HG02981 (cell line): ENCODE measurements at regions not wholly inside any gene's neighbourhood (a gene's known extent, or its start where the extent isn't known, plus 50 kb on each side); places are given as distances from the start of the nearest gene placed in this dataset.
"Not testable (repeated sequence)": the region's sequence is repeated elsewhere in the genome, so short reads cannot be mapped to it uniquely, and the experiment has no call there.

Source experiments
- ATAC-seq: cut with Tn5 transposase; IDR thresholded peaks from one replicate; pipeline ENCODE4 v1.9.1; 2021; ENCODE audit warnings: mild to moderate bottlenecking, moderate library complexity; ENCODE audit not compliant: unreplicated experiment

GRCh38 chr1:83154306-83154705 lies 844.6 kb downstream of the TTLL7 start:
- ATAC-seq = not testable (repeated sequence)

GRCh38 chr1:83151167-83151898 lies 847.6 kb downstream of the TTLL7 start:
- not testable (repeated sequence) for ATAC-seq

GRCh38 chr1:83150479-83150878 lies 848.5 kb downstream of the TTLL7 start:
- not testable (repeated sequence) for ATAC-seq

- ATAC-seq = not testable (repeated sequence)
Measured at GRCh38 chr1:83145820-83146219, 853.1 kb downstream of the TTLL7 start.

GRCh38 chr1:83142802-83143201 lies 856.1 kb downstream of the TTLL7 start:
- ATAC-seq = not testable (repeated sequence)

- not testable (repeated sequence) for ATAC-seq
Measured at GRCh38 chr1:83135524-83136157, 863.3 kb downstream of the TTLL7 start.

GRCh38 chr1:83134322-83135014 lies 864.5 kb downstream of the TTLL7 start:
- not testable (repeated sequence) for ATAC-seq

- ATAC-seq = no peak
Measured at GRCh38 chr1:83131692-83131955, 867.3 kb downstream of the TTLL7 start.

- ATAC-seq = no peak
Measured at GRCh38 chr1:83130886-83131691, 867.8 kb downstream of the TTLL7 start.

GRCh38 chr1:83129107-83129506 lies 869.8 kb downstream of the TTLL7 start:
- no peak for ATAC-seq

GRCh38 chr1:83125456-83125855 lies 873.5 kb downstream of the TTLL7 start:
- ATAC-seq = no peak

GRCh38 chr1:83123019-83123418 lies 875.9 kb downstream of the TTLL7 start:
- no peak for ATAC-seq

GRCh38 chr1:83118472-83118871 lies 880.5 kb downstream of the TTLL7 start:
- ATAC-seq = no peak

GRCh38 chr1:83117030-83117429 lies 881.9 kb downstream of the TTLL7 start:
- ATAC-seq = not testable (repeated sequence)

GRCh38 chr1:83115785-83116184 lies 883.1 kb downstream of the TTLL7 start:
- ATAC-seq = no peak

- ATAC-seq = no peak
Measured at GRCh38 chr1:83114136-83114834, 884.6 kb downstream of the TTLL7 start.

- no peak for ATAC-seq
Measured at GRCh38 chr1:83113652-83114051, 885.3 kb downstream of the TTLL7 start.

GRCh38 chr1:83112248-83112885 lies 886.6 kb downstream of the TTLL7 start:
- ATAC-seq = no peak

GRCh38 chr1:83110156-83110555 lies 888.8 kb downstream of the TTLL7 start:
- ATAC-seq = no peak

GRCh38 chr1:83109692-83110091 lies 889.2 kb downstream of the TTLL7 start:
- no peak for ATAC-seq
